CD14-positive monocyte (primary cell): ENCODE measurements at regions not wholly inside any gene's neighbourhood (a gene's known extent, or its start where the extent isn't known, plus 50 kb on each side); places are given as distances from the start of the nearest gene placed in this dataset. TPM values are rescaled to one million over a fixed set of nuclear protein-coding genes. Genes with fewer than 3 reads are reported as not detected.

ENCODE experiments used
- DNase-seq, 3 donors: peaks; one replicate each; pipeline ENCODE4 v3.0.0-alpha.2; 2011 to 2022
- H2AFZ ChIP-seq: 2 replicates; pipeline ENCODE4 v1.6.0; 2012; ENCODE audit warnings: mild to moderate bottlenecking, low read depth, low read length, inconsistent platforms; ENCODE audit not compliant: insufficient read depth, poor library complexity, severe bottlenecking
- H3K27ac ChIP-seq, 2 donors: 1 replicate in 1 of 2; 2 replicates in 1 of 2; pipeline ENCODE4 v1.5.1; 2012 to 2013; ENCODE audit warnings: low read length in 2 of 2, control low read depth in 1 of 2, inconsistent platforms in 1 of 2, low read depth in 1 of 2, mild to moderate bottlenecking in 1 of 2
- H3K27me3 ChIP-seq, 2 donors: one replicate each; pipeline versions ENCODE4 v1.6.0 to v1.6.1; 2011 to 2013; ENCODE audit warnings: low read length in 2 of 2; ENCODE audit not compliant: control insufficient read depth in 2 of 2, insufficient read depth in 2 of 2
- H3K36me3 ChIP-seq, 2 donors: replicated peaks in 1 of 2; 1 replicate in 1 of 2; 2 replicates in 1 of 2; pipeline versions ENCODE4 v1.5.1 to v1.6.1; 2012 to 2013; ENCODE audit warnings: low read length in 2 of 2, control low read depth in 1 of 2, inconsistent platforms in 1 of 2, mild to moderate bottlenecking in 1 of 2; ENCODE audit not compliant: insufficient read depth in 2 of 2, control insufficient read depth in 1 of 2
- H3K4me1 ChIP-seq, 2 donors: 1 replicate in 1 of 2; 2 replicates in 1 of 2; pipeline versions ENCODE4 v1.5.1 to v1.6.1; 2012 to 2013; ENCODE audit warnings: low read length in 2 of 2, control low read depth in 1 of 2, inconsistent platforms in 1 of 2, mild to moderate bottlenecking in 1 of 2, moderate library complexity in 1 of 2; ENCODE audit not compliant: insufficient read depth in 2 of 2, control insufficient read depth in 1 of 2
- H3K4me2 ChIP-seq: replicated peaks from 2 replicates; pipeline ENCODE3; 2012; ENCODE audit warnings: low read length, moderate library complexity, mild to moderate bottlenecking; ENCODE audit not compliant: poor library complexity, severe bottlenecking; ENCODE audit errors: extremely low read depth
- H3K4me3 ChIP-seq, 3 experiments: fragments of 200-600 bp in 1 of 3; sonication (generic) in 1 of 3; replicated peaks in 1 of 3; 1 replicate in 2 of 3; 2 replicates in 1 of 3; pipeline ENCODE4 v1.5.1; 2011 to 2013; ENCODE audit warnings: low read length in 3 of 3, mild to moderate bottlenecking in 3 of 3, control low read depth in 2 of 3, low read depth in 2 of 3, inconsistent platforms in 1 of 3, moderate library complexity in 1 of 3
- H3K79me2 ChIP-seq: 2 replicates; pipeline ENCODE4 v1.6.0; 2012; ENCODE audit warnings: mild to moderate bottlenecking, control low read depth, inconsistent platforms, low read length, moderate library complexity; ENCODE audit not compliant: insufficient read depth
- H3K9ac ChIP-seq: 2 replicates; pipeline ENCODE4 v1.6.0; 2017; ENCODE audit warnings: low read length, mild to moderate bottlenecking; ENCODE audit not compliant: insufficient read depth, poor library complexity, severe bottlenecking
- H3K9me3 ChIP-seq, 2 donors: replicated peaks in 1 of 2; 1 replicate in 1 of 2; 2 replicates in 1 of 2; pipeline versions ENCODE4 v1.5.1 to v1.6.1; 2012 to 2013; ENCODE audit warnings: low read length in 2 of 2, control low read depth in 1 of 2; ENCODE audit not compliant: control insufficient read depth in 1 of 2, insufficient read depth in 1 of 2
- H4K20me1 ChIP-seq: 2 replicates; pipeline ENCODE4 v1.6.0; 2012; ENCODE audit warnings: mild to moderate bottlenecking, low read length, control low read depth, moderate library complexity; ENCODE audit not compliant: insufficient read depth
- H3K27ac Mint-ChIP-seq, 7 donors: one replicate each; pipeline ENCODE4 v1.8.0; 2020; ENCODE audit warnings: mild to moderate bottlenecking in 7 of 7, mixed read lengths in 7 of 7, moderate library complexity in 6 of 7, inconsistent platforms in 2 of 7
- H3K27me3 Mint-ChIP-seq, 3 donors: one replicate each; pipeline ENCODE4 v1.8.0; 2021 to 2022; ENCODE audit warnings: low read depth in 3 of 3, mild to moderate bottlenecking in 3 of 3, mixed read lengths in 3 of 3, moderate library complexity in 3 of 3, inconsistent platforms in 1 of 3
- H3K36me3 Mint-ChIP-seq, 2 donors: one replicate each; pipeline ENCODE4 v1.8.0; 2020; ENCODE audit warnings: mixed read lengths in 2 of 2, inconsistent platforms in 1 of 2, mild to moderate bottlenecking in 1 of 2
- H3K4me1 Mint-ChIP-seq: one replicate; pipeline ENCODE4 v1.8.0; 2020; ENCODE audit warnings: mild to moderate bottlenecking, mixed read lengths
- H3K4me3 Mint-ChIP-seq, 2 donors: one replicate each; pipeline ENCODE4 v1.8.0; 2020; ENCODE audit warnings: mild to moderate bottlenecking in 2 of 2, mixed read lengths in 2 of 2, moderate library complexity in 1 of 2
- H3K9me3 Mint-ChIP-seq, 7 donors: one replicate each; pipeline ENCODE4 v1.8.0; 2020 to 2022; ENCODE audit warnings: mixed read lengths in 7 of 7, mild to moderate bottlenecking in 6 of 7, moderate library complexity in 6 of 7, inconsistent platforms in 2 of 7
- WGBS: methylation state at CpG from one replicate; pipeline ENCODE4 v1.1.5; 2013; ENCODE audit warnings: missing lambda C conversion rate; ENCODE audit not compliant: insufficient coverage; 5-methylcytosine and 5-hydroxymethylcytosine counted together
- intact Hi-C, 2 donors: fragments of 100-400 bp; cut with micrococcal nuclease; formaldehyde crosslinking; loops; one replicate each; pipeline versions ENCODE4 v1.15.0 to v1.15.1; 2023
- small RNA-seq: library from RNA; depleted of rRNA; stranded (forward); fragments of <200 nt; gene quantifications from one replicate; pipeline ENCODE3, GENCODE V24; 2012; ENCODE audit warnings: low read depth; ENCODE audit not compliant: insufficient read length
- TF ChIP-seq, protein P1 (sequence below): fragments of 200-600 bp; IDR thresholded peaks from one replicate; pipeline ENCODE4 v1.8.0; 2022; ENCODE audit warnings: antibody characterized with exemption, mild to moderate bottlenecking

GRCh38 chr7:13835442-13835841 lies 154.0 kb downstream of the ETV1 start:
- H3K4me1 ChIP-seq, result no peaks in the 10 kb centered on the region
- no peak overlapping the region for H3K9ac ChIP-seq
- peaks cover 0 to 7% of the 10 kb centered on the region in 2 donors for H3K27me3 ChIP-seq
- H3K27ac ChIP-seq, result no peak overlapping the region
- no peaks in the 10 kb centered on the region for H3K36me3 ChIP-seq
- intact Hi-C loops, result no loop called here
- H3K79me2 ChIP-seq, result no peaks in the 10 kb centered on the region
- no peak overlapping the region for H3K4me2 ChIP-seq
- Mint-ChIP-seq H3K36me3 (no peaks in the 10 kb centered on the region), H3K9me3 (no peaks in the 10 kb centered on the region), H3K27me3 (peaks cover 3 to 6% (median 4%) of the 10 kb centered on the region in 3 donors), H3K27ac (no peak overlapping the region), H3K4me1 (no peaks in the 10 kb centered on the region), H3K4me3 (no peak overlapping the region)
- TF ChIP-seq, protein P1, sequence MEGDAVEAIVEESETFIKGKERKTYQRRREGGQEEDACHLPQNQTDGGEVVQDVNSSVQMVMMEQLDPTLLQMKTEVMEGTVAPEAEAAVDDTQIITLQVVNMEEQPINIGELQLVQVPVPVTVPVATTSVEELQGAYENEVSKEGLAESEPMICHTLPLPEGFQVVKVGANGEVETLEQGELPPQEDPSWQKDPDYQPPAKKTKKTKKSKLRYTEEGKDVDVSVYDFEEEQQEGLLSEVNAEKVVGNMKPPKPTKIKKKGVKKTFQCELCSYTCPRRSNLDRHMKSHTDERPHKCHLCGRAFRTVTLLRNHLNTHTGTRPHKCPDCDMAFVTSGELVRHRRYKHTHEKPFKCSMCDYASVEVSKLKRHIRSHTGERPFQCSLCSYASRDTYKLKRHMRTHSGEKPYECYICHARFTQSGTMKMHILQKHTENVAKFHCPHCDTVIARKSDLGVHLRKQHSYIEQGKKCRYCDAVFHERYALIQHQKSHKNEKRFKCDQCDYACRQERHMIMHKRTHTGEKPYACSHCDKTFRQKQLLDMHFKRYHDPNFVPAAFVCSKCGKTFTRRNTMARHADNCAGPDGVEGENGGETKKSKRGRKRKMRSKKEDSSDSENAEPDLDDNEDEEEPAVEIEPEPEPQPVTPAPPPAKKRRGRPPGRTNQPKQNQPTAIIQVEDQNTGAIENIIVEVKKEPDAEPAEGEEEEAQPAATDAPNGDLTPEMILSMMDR, result no peak
- DNase-seq, result no peak
- WGBS, result no CpG with 5 or more reads among the region's 2 CpGs
- no peak overlapping the region for H3K4me3 ChIP-seq
- H4K20me1 ChIP-seq, result no peaks in the 10 kb centered on the region
- no peaks in the 10 kb centered on the region for H3K9me3 ChIP-seq
- no peak overlapping the region for H2AFZ ChIP-seq

DNA sequence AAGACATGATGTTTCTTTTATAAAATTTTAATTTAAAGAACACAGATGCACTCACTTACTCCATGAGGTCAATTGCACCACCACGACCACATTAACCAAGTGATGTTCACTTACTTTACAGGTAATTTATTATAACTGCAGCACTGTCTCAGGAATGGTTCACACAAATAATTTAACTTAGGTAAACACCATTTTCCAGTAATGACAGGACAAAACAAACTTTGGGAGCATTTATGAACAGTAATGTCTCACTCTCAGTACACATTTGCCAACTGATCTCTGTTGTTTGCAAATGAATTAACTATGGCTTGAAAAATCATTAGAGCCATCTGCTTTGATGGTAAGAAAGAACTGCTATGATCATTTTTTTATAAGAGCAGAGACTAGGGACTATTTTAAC lies 150.4 kb downstream of the ETV1 start:
- Histone ChIP-seq H3K4me1 (no peaks in the 10 kb centered on the region), H3K27ac (no peak overlapping the region), H3K9ac (no peak overlapping the region), H4K20me1 (no peaks in the 10 kb centered on the region), H2AFZ (no peak overlapping the region), H3K9me3 (no peaks in the 10 kb centered on the region), H3K4me3 (no peak overlapping the region), H3K79me2 (no peaks in the 10 kb centered on the region), H3K4me2 (no peak overlapping the region), H3K36me3 (no peaks in the 10 kb centered on the region), H3K27me3 (peaks cover 1 to 12% of the 10 kb centered on the region in 2 donors)
- no peaks in the 10 kb centered on the region for H3K4me1 Mint-ChIP-seq
- H3K27me3 Mint-ChIP-seq, result peaks cover 7 to 13% (median 9%) of the 10 kb centered on the region in 3 donors
- 100% methylated on average over 1 of the region's 1 CpG for WGBS
- H3K4me3 Mint-ChIP-seq, result no peak overlapping the region
- intact Hi-C loops, result no loop called here
- peaks cover 0 to 2% (median 0%) of the 10 kb centered on the region in 7 donors for H3K9me3 Mint-ChIP-seq
- H3K27ac Mint-ChIP-seq, result no peak overlapping the region
- TF ChIP-seq, protein P1, result no peak
- DNase-seq, result no peak
- H3K36me3 Mint-ChIP-seq, result no peaks in the 10 kb centered on the region

Small RNA genes in the stretch of these regions (small RNA-seq; reads per million reads assigned to genes)
- gene RN7SKP228, result not detected
